K562 (cell line): ENCODE measurements at regions not wholly inside any gene's neighbourhood (a gene's known extent, or its start where the extent isn't known, plus 50 kb on each side); places are given as distances from the start of the nearest gene placed in this dataset. TPM values are rescaled to one million over a fixed set of nuclear protein-coding genes. Genes with fewer than 3 reads are reported as not detected.

ENCODE experiments used
- CREB1 ChIP-seq, 2 experiments: sonication (generic) in 1 of 2; formaldehyde crosslinking in 1 of 2; IDR thresholded peaks; 2 replicates each; pipeline versions ENCODE4 v1.6.1 to v1.8.0; 2012 to 2022; ENCODE audit warnings: inconsistent platforms in 1 of 2, mild to moderate bottlenecking in 1 of 2, missing genetic modification reagents in 1 of 2, moderate library complexity in 1 of 2
- ELF1 ChIP-seq: fragments of 200-800 bp; sonication (Bioruptor generic); IDR thresholded peaks from 2 replicates; pipeline ENCODE4 v1.6.1; 2016; ENCODE audit warnings: missing genetic modification characterization, missing compliant biosample characterization
- GATA2 ChIP-seq: sonication (generic); formaldehyde crosslinking; IDR thresholded peaks from 2 replicates; pipeline ENCODE4 v1.4.0; 2020; ENCODE audit warnings: mild to moderate bottlenecking, missing genetic modification reagents
- LEF1 ChIP-seq: fragments of 450-650 bp; IDR thresholded peaks from 2 replicates; pipeline ENCODE4 v1.6.1; 2016; ENCODE audit warnings: mild to moderate bottlenecking
- NCOA6 ChIP-seq: fragments of 450-650 bp; IDR thresholded peaks from 2 replicates; pipeline ENCODE4 v1.6.1; 2017; ENCODE audit warnings: mild to moderate bottlenecking
- SMAD4 ChIP-seq: fragments of 250-450 bp; sonication (Bioruptor Pico); conservative IDR thresholded peaks from 2 replicates; pipeline ENCODE4 v1.8.0; 2021; ENCODE audit warnings: inconsistent platforms, mild to moderate bottlenecking, moderate library complexity
- ZNF143 ChIP-seq: sonication (generic); formaldehyde crosslinking; IDR thresholded peaks from 2 replicates; pipeline ENCODE4 v1.9.0; 2022; ENCODE audit warnings: mild to moderate bottlenecking, missing genetic modification reagents
- ZNF780A ChIP-seq: fragments of 250-450 bp; sonication (Bioruptor Pico); IDR thresholded peaks from 2 replicates; pipeline ENCODE4 v1.5.0; 2021; ENCODE audit warnings: mild to moderate bottlenecking
- microRNA-seq: library from miRNA; unstranded; fragments of <30 nt; microRNA quantifications from one replicate; pipeline ENCODE4, GENCODE V29; 2018; ENCODE audit warnings: borderline microRNAs expressed
- small RNA-seq: library from RNA; depleted of rRNA; stranded (forward); fragments of <200 nt; gene quantifications from one replicate; pipeline ENCODE3, GENCODE V24; 2014
- TF ChIP-seq, protein P1 (sequence below): fragments of 250-450 bp; sonication (Bioruptor Pico); IDR thresholded peaks from 2 replicates; pipeline ENCODE4 v1.5.1; 2021; ENCODE audit warnings: mild to moderate bottlenecking

DNA sequence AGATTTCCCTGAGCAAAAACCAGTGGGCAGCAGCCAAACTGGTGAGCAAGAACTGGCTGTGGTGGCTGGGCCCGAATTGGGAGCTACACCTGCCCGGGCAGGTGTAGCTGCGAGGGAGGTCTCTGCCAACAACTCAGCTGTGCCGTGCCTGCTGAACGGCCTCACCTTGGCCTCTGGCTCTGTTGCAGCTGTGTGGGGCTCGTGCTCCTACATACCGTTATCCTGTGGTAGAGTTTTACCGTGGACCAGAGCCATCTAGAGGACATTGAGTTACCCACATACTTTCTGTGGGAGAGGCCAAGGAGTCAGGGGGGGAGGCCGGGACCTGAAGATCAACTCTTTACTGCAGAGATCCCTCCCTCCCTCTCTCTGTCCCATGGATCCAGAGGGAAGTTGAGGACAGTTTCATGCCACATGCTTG is 113.2 kb downstream of the TM9SF2 start (continued):
- TF ChIP-seq LEF1 (no peak), ZNF780A (CRISPR knock-in tag) (no peak), ELF1 (tag) (no peak), ZNF143 (no peak), CREB1 (IDR thresholded peaks at IDR 0.05) (no peak), CREB1 (CRISPR knock-in tag; IDR thresholded peaks at IDR 0.05) (no peak), NCOA6 (no peak), GATA2 (CRISPR knock-in tag) (no peak), SMAD4 (CRISPR knock-in tag) (no peak)
- TF ChIP-seq, protein P1, sequence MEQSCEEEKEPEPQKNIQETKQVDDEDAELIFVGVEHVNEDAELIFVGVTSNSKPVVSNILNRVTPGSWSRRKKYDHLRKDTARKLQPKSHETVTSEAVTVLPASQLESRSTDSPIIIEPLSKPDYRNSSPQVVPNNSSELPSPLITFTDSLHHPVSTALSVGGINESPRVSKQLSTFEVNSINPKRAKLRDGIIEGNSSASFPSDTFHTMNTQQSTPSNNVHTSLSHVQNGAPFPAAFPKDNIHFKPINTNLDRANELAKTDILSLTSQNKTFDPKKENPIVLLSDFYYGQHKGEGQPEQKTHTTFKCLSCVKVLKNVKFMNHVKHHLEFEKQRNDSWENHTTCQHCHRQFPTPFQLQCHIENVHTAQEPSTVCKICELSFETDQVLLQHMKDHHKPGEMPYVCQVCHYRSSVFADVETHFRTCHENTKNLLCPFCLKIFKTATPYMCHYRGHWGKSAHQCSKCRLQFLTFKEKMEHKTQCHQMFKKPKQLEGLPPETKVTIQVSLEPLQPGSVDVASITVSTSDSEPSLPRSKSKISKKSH (CRISPR knock-in tag), result no peak
- TF ChIP-seq, all 486 proteins: peak for 11

Small RNA genes lying in the stretch of these regions (microRNA-seq; reads per million reads assigned to microRNA genes)
- not detected for gene MIR4306

Small RNA genes lying in the stretch of these regions (small RNA-seq; reads per million reads assigned to genes)
- gene MIR4306 (not detected), gene RF00402 (not detected)
